ENCODE measurements at regions not wholly inside any gene's neighbourhood (a gene's known extent, or its start where the extent isn't known, plus 50 kb on each side); places are given as distances from the start of the nearest gene placed in this dataset.

GRCh38 chr7:24010495-24010894 is 273.5 kb upstream of the NPY start:
- no peak for DNase-seq (ENCODE audit: unreplicated experiment)
- BruUV-seq (replicated peaks) = no TSS peak
- TF ChIP-seq CTCF (IDR thresholded peaks at IDR 0.05; ENCODE audit: unreplicated experiment) = no peak
- Mint-ChIP-seq H3K27me3 (ENCODE audit: insufficient read depth, unreplicated experiment) (no peaks in the 10 kb centered on the region), H3K27ac (ENCODE audit: low read depth, unreplicated experiment) (no peak overlapping the region), H3K4me1 (ENCODE audit: insufficient read depth, unreplicated experiment) (no peaks in the 10 kb centered on the region), H3K36me3 (ENCODE audit: insufficient read depth, unreplicated experiment) (no peaks in the 10 kb centered on the region), H3K4me3 (ENCODE audit: unreplicated experiment) (no peak overlapping the region), H3K9me3 (ENCODE audit: unreplicated experiment) (peaks cover 29% of the 10 kb centered on the region)
- CTCF ChIA-PET = no interaction called here
- intact Hi-C loops (cut with micrococcal nuclease) = no loop called here
- POLR2A ChIA-PET = no interaction called here

GRCh38 chr7:24017519-24017918 is 266.5 kb upstream of the NPY start:
- no peak overlapping the region for H3K27ac Mint-ChIP-seq (ENCODE audit: low read depth, unreplicated experiment)
- intact Hi-C loops (cut with micrococcal nuclease) = no loop called here
- H3K36me3 Mint-ChIP-seq (ENCODE audit: insufficient read depth, unreplicated experiment) = no peaks in the 10 kb centered on the region
- no peaks in the 10 kb centered on the region for H3K27me3 Mint-ChIP-seq (ENCODE audit: insufficient read depth, unreplicated experiment)
- DNase-seq (ENCODE audit: unreplicated experiment) = no peak
- peaks cover 9% of the 10 kb centered on the region for H3K9me3 Mint-ChIP-seq (ENCODE audit: unreplicated experiment)
- no peaks in the 10 kb centered on the region for H3K4me1 Mint-ChIP-seq (ENCODE audit: insufficient read depth, unreplicated experiment)
- no peak overlapping the region for H3K4me3 Mint-ChIP-seq (ENCODE audit: unreplicated experiment)
- CTCF ChIA-PET = interaction anchor here (0.5 kb wide), 1 partner anchor 39 kb away, joined by 3 read pairs; no protein-coding TSS in a partner anchor
- POLR2A ChIA-PET = no interaction called here
- no peak for TF ChIP-seq CTCF (IDR thresholded peaks at IDR 0.05; ENCODE audit: unreplicated experiment)
- no TSS peak for BruUV-seq (replicated peaks)

GRCh38 chr7:24018331-24018730 is 265.7 kb upstream of the NPY start:
- no peak for TF ChIP-seq CTCF (IDR thresholded peaks at IDR 0.05; ENCODE audit: unreplicated experiment)
- Mint-ChIP-seq H3K36me3 (ENCODE audit: insufficient read depth, unreplicated experiment) (no peaks in the 10 kb centered on the region), H3K4me1 (ENCODE audit: insufficient read depth, unreplicated experiment) (no peaks in the 10 kb centered on the region), H3K4me3 (ENCODE audit: unreplicated experiment) (no peak overlapping the region), H3K9me3 (ENCODE audit: unreplicated experiment) (peaks cover 3% of the 10 kb centered on the region), H3K27me3 (ENCODE audit: insufficient read depth, unreplicated experiment) (no peaks in the 10 kb centered on the region), H3K27ac (ENCODE audit: low read depth, unreplicated experiment) (no peak overlapping the region)
- ChIA-PET CTCF (no interaction called here), POLR2A (no interaction called here)
- no peak for DNase-seq (ENCODE audit: unreplicated experiment)
- BruUV-seq (replicated peaks) = no TSS peak
- intact Hi-C loops (cut with micrococcal nuclease) = no loop called here

- Mint-ChIP-seq H3K4me3 (ENCODE audit: unreplicated experiment) (no peak overlapping the region), H3K27ac (ENCODE audit: low read depth, unreplicated experiment) (no peak overlapping the region), H3K9me3 (ENCODE audit: unreplicated experiment) (no peaks in the 10 kb centered on the region), H3K27me3 (ENCODE audit: insufficient read depth, unreplicated experiment) (no peaks in the 10 kb centered on the region), H3K36me3 (ENCODE audit: insufficient read depth, unreplicated experiment) (no peaks in the 10 kb centered on the region), H3K4me1 (ENCODE audit: insufficient read depth, unreplicated experiment) (no peaks in the 10 kb centered on the region)
- ChIA-PET CTCF (no interaction called here), POLR2A (no interaction called here)
- no TSS peak for BruUV-seq (replicated peaks)
- intact Hi-C loops (cut with micrococcal nuclease) = no loop called here
- TF ChIP-seq CTCF (IDR thresholded peaks at IDR 0.05; ENCODE audit: unreplicated experiment) = no peak
- no peak for DNase-seq (ENCODE audit: unreplicated experiment)
Observed at GRCh38 chr7:24019841-24020240, 264.1 kb upstream of the NPY start.
